Activated T-helper 1 cell treated with anti-CD3 and anti-CD28 coated beads, Interleukin-12 subunit alpha, Interleukin-12 subunit beta, Interleukin-2, Interleukin-4 antibody, amounts not matched to agents 30 ng/mL and 10 ng/mL and 1 ng/mL, durations not matched to agents 14 hours and 24 hours and 36 hours (primary cell): ENCODE measurements at regions not wholly inside any gene's neighbourhood (a gene's known extent, or its start where the extent isn't known, plus 50 kb on each side); places are given as distances from the start of the nearest gene placed in this dataset.

Experiments used
- DNase-seq: peaks from one replicate; pipeline ENCODE4 v3.0.0; 2021; ENCODE audit warnings: low spot score
- H3K27ac Mint-ChIP-seq: one replicate; pipeline ENCODE4 v1.8.0; 2021; ENCODE audit warnings: mild to moderate bottlenecking, mixed read lengths
- H3K27me3 Mint-ChIP-seq: one replicate; pipeline ENCODE4 v1.8.0; 2022; ENCODE audit warnings: mild to moderate bottlenecking, moderate library complexity, mixed read lengths; ENCODE audit not compliant: insufficient read depth
- H3K36me3 Mint-ChIP-seq: one replicate; pipeline ENCODE4 v1.8.0; 2021; ENCODE audit warnings: low read depth, mixed read lengths
- H3K4me1 Mint-ChIP-seq: one replicate; pipeline ENCODE4 v1.8.0; 2021; ENCODE audit warnings: low read depth, mixed read lengths
- H3K4me3 Mint-ChIP-seq: one replicate; pipeline ENCODE4 v1.8.0; 2021; ENCODE audit warnings: mild to moderate bottlenecking, moderate library complexity, mixed read lengths
- H3K9me3 Mint-ChIP-seq: one replicate; pipeline ENCODE4 v1.8.0; 2021; ENCODE audit warnings: mixed read lengths
- intact Hi-C: fragments of 100-400 bp; cut with micrococcal nuclease; formaldehyde crosslinking; loops from one replicate; pipeline ENCODE4 v1.15.1; 2024

GRCh38 chr22:47739291-47740015 is 977.0 kb downstream of the TBC1D22A start:
- no peak overlapping the region for H3K27ac Mint-ChIP-seq
- H3K4me3 Mint-ChIP-seq, result no peak overlapping the region
- H3K9me3 Mint-ChIP-seq, result no peaks in the 10 kb centered on the region
- intact Hi-C loops, result no loop called here
- no peaks in the 10 kb centered on the region for H3K27me3 Mint-ChIP-seq
- DNase-seq, result no peak
- H3K4me1 Mint-ChIP-seq, result no peaks in the 10 kb centered on the region
- H3K36me3 Mint-ChIP-seq, result no peaks in the 10 kb centered on the region

GRCh38 chr22:47738472-47739013 is 976.1 kb downstream of the TBC1D22A start:
- DNase-seq, result no peak
- H3K27me3 Mint-ChIP-seq, result no peaks in the 10 kb centered on the region
- intact Hi-C loops, result no loop called here
- no peak overlapping the region for H3K4me3 Mint-ChIP-seq
- no peaks in the 10 kb centered on the region for H3K36me3 Mint-ChIP-seq
- H3K9me3 Mint-ChIP-seq, result no peaks in the 10 kb centered on the region
- H3K4me1 Mint-ChIP-seq, result no peaks in the 10 kb centered on the region
- H3K27ac Mint-ChIP-seq, result no peak overlapping the region

DNA sequence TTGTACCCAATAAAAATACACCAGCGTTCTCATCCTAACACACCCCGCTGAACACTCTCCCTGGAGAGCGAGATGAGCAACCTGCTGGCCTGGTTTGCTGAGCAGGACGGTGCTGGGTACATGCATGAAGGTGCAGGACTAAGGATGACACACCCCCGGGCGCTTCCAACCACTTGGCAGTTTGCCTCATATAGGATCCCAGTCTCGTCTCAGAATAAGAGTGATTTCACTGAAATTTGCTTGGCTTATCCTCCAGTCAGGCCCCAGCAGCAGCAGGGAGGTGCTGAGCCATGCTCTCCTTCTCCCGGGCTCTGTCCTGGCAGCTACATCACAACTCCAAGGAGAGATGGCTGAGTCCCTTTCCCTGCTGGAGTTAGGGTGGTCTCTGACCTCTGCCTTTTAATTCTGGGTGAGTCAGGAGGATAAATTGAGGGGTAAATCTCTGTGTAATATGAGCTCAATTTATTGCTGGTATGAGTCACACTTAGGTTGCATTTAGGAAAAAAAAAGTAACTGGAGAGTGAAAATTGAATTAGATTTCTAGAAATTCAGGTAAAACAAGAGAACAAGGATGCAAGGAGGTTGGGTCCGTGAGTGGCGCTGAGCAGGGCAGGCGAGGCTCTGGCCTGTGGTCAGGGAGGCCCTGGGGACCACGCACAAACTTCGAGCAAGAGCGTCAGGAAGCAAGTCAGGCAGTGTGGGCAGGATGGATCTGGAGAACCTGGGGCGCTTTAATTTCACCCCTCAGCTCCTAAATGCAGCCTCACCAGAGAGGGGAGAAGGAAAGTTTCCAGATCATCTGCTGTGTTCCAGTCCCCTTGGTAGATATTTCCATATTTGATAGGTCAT is 974.0 kb downstream of the TBC1D22A start:
- Mint-ChIP-seq H3K9me3 (peaks cover 4% of the 10 kb centered on the region), H3K27me3 (no peaks in the 10 kb centered on the region), H3K36me3 (no peaks in the 10 kb centered on the region), H3K27ac (no peak overlapping the region), H3K4me1 (no peaks in the 10 kb centered on the region), H3K4me3 (no peak overlapping the region)
- intact Hi-C loops, result no loop called here
- no peak for DNase-seq

- H3K9me3 Mint-ChIP-seq, result peaks cover 9% of the 10 kb centered on the region
- no peaks in the 10 kb centered on the region for H3K4me1 Mint-ChIP-seq
- H3K27ac Mint-ChIP-seq, result no peak overlapping the region
- no peak for DNase-seq
- no peaks in the 10 kb centered on the region for H3K36me3 Mint-ChIP-seq
- no peak overlapping the region for H3K4me3 Mint-ChIP-seq
- intact Hi-C loops, result no loop called here
- no peaks in the 10 kb centered on the region for H3K27me3 Mint-ChIP-seq
Measured at GRCh38 chr22:47734511-47734910, 972.1 kb downstream of the TBC1D22A start.

DNA sequence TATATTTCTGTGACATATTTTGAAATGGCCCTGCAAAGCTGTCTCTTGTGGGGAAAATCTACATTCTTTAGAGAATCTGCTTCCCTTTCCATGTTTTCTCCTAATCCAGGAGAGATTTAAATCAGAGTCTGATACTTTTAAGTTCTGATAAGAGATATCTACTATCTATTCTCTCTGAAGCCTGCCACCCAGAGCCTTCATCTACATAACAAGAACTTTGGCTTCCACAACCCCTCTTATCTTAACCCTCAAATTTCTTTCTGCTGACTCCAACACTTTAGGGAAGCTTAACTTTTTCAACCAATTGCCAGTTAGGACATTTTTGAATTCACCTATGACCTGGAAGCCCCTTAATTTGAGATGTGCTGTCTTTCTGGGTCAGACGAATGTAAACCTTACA is 965.2 kb downstream of the TBC1D22A start:
- Mint-ChIP-seq H3K27me3 (no peaks in the 10 kb centered on the region), H3K36me3 (no peaks in the 10 kb centered on the region), H3K4me1 (no peaks in the 10 kb centered on the region), H3K4me3 (no peak overlapping the region), H3K9me3 (peaks cover 6% of the 10 kb centered on the region), H3K27ac (no peak overlapping the region)
- intact Hi-C loops, result no loop called here
- no peak for DNase-seq

DNA sequence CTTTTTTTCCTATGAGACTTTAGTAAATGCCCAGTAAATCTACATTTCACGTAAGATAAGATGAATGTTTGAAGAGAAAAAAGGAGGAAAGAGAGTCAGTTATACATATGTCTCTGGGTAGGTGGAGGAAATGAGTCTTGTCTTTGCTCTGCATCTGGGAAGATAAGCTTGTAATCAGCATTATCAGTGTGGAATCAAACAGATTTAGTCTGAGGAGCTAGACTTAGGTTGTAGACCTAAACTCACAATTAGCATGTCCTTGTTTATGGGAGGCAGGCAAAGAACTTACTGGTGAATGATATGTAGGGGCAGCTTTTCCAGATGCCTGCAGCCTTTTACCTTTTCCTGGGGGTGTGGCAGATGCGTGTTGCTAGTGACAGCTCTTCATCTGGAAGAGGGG is 962.3 kb downstream of the TBC1D22A start:
- DNase-seq, result no peak
- Mint-ChIP-seq H3K9me3 (no peaks in the 10 kb centered on the region), H3K4me3 (no peak overlapping the region), H3K27me3 (no peaks in the 10 kb centered on the region), H3K36me3 (no peaks in the 10 kb centered on the region), H3K4me1 (no peaks in the 10 kb centered on the region), H3K27ac (no peak overlapping the region)
- intact Hi-C loops, result no loop called here

DNA sequence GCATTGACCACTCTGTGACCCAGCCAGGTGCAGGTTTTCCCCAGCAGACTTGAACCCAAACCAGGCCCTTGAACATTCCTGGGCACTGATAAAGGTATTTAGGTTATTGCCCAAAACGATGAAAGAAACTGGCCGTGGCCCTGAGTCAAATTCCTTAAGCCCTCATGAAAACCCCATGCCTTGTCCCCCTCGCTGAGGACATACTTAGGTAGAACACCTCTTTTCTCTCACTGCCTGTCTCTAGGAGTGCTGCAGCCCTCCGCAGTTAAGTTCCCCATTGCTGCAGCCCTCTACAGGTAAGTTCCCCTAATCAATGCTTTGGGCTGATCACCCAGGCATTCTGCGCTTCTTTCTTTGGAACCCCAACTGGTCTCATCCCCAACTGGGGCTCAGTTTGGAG is 961.6 kb downstream of the TBC1D22A start:
- no peaks in the 10 kb centered on the region for H3K27me3 Mint-ChIP-seq
- H3K36me3 Mint-ChIP-seq, result no peaks in the 10 kb centered on the region
- H3K27ac Mint-ChIP-seq, result no peak overlapping the region
- no peak for DNase-seq
- H3K9me3 Mint-ChIP-seq, result no peaks in the 10 kb centered on the region
- intact Hi-C loops, result no loop called here
- H3K4me1 Mint-ChIP-seq, result no peaks in the 10 kb centered on the region
- H3K4me3 Mint-ChIP-seq, result no peak overlapping the region

DNA sequence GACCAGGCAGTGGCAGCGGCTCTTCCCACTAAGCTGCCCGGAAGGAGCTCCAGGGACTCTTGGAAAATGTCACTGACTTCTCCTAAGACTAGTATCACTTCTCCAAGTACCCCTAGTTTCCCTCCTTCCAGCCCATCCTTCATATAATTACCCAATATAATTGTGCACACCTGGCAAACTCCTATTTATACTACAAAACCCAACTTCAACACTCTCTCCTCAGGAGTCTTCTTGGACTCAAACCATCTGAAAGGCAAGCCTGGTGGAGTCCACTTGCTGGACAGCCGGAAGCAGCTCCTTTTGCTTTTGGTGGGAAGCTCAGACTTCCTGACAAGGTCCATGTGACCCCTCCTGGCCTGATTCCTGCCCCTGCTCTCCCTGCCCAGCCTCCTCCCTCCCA is 955.9 kb downstream of the TBC1D22A start:
- Mint-ChIP-seq H3K27me3 (no peaks in the 10 kb centered on the region), H3K4me3 (no peak overlapping the region), H3K9me3 (no peaks in the 10 kb centered on the region), H3K27ac (no peak overlapping the region), H3K36me3 (no peaks in the 10 kb centered on the region), H3K4me1 (no peaks in the 10 kb centered on the region)
- intact Hi-C loops, result no loop called here
- DNase-seq, result no peak

- DNase-seq, result no peak
- intact Hi-C loops, result no loop called here
- H3K4me1 Mint-ChIP-seq, result no peaks in the 10 kb centered on the region
- H3K36me3 Mint-ChIP-seq, result no peaks in the 10 kb centered on the region
- H3K27ac Mint-ChIP-seq, result no peak overlapping the region
- no peaks in the 10 kb centered on the region for H3K9me3 Mint-ChIP-seq
- H3K4me3 Mint-ChIP-seq, result no peak overlapping the region
- H3K27me3 Mint-ChIP-seq, result no peaks in the 10 kb centered on the region
Measured at GRCh38 chr22:47716890-47717615, 954.6 kb downstream of the TBC1D22A start.

DNA sequence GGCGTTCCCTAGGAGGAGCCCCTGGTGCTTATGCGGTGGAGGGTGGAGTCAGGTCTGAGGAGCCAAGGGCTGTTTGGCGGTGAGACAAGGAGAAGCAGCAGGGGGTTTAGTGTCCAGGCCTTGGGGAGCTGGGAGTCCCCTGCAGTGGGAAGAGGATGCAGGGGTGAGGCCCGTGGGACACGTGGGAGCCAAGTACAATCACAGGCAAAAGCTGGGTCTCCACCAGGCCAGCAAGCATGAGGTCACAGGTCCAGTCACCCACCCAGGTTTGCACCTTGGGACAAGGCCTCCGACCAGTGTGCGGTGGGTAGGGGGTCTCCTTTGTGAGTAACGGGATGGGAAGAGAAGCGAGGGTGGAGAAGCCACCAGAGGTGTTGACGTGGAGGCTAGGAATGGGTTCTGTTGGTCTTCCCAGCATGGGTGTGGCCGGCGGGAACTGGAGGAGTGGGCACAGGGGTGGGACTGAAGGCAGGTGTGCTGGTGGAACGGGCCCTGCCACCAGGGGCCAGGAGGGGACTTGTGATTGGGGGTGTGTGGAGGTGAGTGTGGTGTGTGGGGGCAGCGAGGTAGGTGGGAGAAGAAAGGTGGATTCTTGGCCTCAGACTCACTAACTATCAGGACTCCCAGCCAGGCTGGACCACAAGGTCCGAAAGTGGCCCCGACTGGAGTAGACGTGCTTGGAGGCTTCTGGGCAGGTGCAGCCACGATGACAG is 953.6 kb downstream of the TBC1D22A start:
- no peak overlapping the region for H3K27ac Mint-ChIP-seq

GRCh38 chr22:47713941-47714340 is 951.5 kb downstream of the TBC1D22A start:
- Mint-ChIP-seq H3K27ac (no peak overlapping the region), H3K27me3 (no peaks in the 10 kb centered on the region), H3K36me3 (no peaks in the 10 kb centered on the region), H3K4me3 (no peak overlapping the region), H3K9me3 (no peaks in the 10 kb centered on the region), H3K4me1 (no peaks in the 10 kb centered on the region)
- intact Hi-C loops, result no loop called here
- no peak for DNase-seq

More for the DNA sequence above, 953.6 kb downstream of the TBC1D22A start:
- Mint-ChIP-seq H3K4me3 (no peak overlapping the region), H3K4me1 (no peaks in the 10 kb centered on the region), H3K27me3 (no peaks in the 10 kb centered on the region), H3K36me3 (no peaks in the 10 kb centered on the region), H3K9me3 (no peaks in the 10 kb centered on the region)
- intact Hi-C loops, result no loop called here
- no peak for DNase-seq

GRCh38 chr22:47710135-47710534 is 947.7 kb downstream of the TBC1D22A start:
- no peaks in the 10 kb centered on the region for H3K27me3 Mint-ChIP-seq
- no peaks in the 10 kb centered on the region for H3K9me3 Mint-ChIP-seq
- no peak overlapping the region for H3K27ac Mint-ChIP-seq
- H3K4me1 Mint-ChIP-seq, result no peaks in the 10 kb centered on the region
- H3K4me3 Mint-ChIP-seq, result no peak overlapping the region
- no peaks in the 10 kb centered on the region for H3K36me3 Mint-ChIP-seq
- DNase-seq, result no peak
- intact Hi-C loops, result no loop called here
